ENCODE measurements at regions not wholly inside any gene's neighbourhood (a gene's known extent, or its start where the extent isn't known, plus 50 kb on each side); places are given as distances from the start of the nearest gene placed in this dataset.

DNA sequence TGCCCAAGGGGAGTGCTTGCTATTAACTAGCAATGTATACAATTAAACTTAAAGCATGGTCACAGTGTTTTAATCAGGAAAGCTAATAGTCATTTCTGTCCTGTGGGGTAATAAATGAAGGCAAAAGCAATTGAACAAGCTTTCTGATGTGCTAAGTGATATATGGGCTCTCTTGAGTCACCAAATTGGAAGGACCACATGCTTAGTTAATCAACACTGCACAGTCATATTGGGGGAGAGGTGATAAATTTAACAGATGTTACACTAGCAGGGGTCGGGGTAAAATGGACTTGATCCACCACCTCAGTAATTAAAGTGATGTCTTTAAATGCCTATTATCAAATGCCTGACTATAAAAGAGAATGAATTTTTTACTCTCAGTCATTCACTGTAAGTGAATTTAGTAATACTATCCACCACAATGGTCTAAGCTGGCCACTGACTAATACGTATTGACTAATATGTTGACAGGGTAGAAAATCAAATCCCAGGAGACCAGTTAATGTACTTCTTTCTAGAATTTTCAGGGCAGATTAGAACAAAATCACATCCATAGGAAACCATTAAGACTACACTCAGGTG is 736.3 kb downstream of the RPS29 start:
- H3K4me3 ChIP-seq (ENCODE audit: low read depth, low read length): no peak overlapping the region
- DNase-seq (ENCODE audit: low read depth, low spot score): no peak
- in situ Hi-C loops (cut with HindIII; ENCODE audit: low sequenced_read_pairs): no loop called here
- TF ChIP-seq, protein P1, sequence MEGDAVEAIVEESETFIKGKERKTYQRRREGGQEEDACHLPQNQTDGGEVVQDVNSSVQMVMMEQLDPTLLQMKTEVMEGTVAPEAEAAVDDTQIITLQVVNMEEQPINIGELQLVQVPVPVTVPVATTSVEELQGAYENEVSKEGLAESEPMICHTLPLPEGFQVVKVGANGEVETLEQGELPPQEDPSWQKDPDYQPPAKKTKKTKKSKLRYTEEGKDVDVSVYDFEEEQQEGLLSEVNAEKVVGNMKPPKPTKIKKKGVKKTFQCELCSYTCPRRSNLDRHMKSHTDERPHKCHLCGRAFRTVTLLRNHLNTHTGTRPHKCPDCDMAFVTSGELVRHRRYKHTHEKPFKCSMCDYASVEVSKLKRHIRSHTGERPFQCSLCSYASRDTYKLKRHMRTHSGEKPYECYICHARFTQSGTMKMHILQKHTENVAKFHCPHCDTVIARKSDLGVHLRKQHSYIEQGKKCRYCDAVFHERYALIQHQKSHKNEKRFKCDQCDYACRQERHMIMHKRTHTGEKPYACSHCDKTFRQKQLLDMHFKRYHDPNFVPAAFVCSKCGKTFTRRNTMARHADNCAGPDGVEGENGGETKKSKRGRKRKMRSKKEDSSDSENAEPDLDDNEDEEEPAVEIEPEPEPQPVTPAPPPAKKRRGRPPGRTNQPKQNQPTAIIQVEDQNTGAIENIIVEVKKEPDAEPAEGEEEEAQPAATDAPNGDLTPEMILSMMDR (IDR thresholded peaks at IDR 0.05; ENCODE audit: low read depth, low read length): no peak

DNA sequence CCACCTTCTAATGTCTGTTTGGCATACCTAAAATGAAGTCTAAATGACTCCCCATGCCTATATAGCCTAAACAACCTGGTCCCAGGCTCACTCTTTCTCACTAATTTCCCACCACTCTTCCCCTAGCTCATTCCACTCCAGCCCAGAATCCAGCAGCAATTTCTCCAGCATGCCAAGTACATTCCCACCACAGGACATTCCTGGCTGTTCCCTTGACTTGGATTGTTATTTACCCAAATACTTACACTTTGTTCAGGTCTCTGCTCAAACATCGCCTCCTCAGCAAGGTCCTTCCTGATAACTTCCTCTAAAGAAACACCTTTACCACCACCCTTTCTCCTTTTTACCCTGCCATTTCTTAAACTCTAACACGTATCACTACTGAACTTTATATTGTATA is 743.4 kb downstream of the RPS29 start:
- in situ Hi-C loops (cut with HindIII; ENCODE audit: low sequenced_read_pairs): no loop called here
- DNase-seq (ENCODE audit: low read depth, low spot score): no peak
- H3K4me3 ChIP-seq (ENCODE audit: low read depth, low read length): no peak overlapping the region
- TF ChIP-seq, protein P1 (IDR thresholded peaks at IDR 0.05; ENCODE audit: low read depth, low read length): no peak

DNA sequence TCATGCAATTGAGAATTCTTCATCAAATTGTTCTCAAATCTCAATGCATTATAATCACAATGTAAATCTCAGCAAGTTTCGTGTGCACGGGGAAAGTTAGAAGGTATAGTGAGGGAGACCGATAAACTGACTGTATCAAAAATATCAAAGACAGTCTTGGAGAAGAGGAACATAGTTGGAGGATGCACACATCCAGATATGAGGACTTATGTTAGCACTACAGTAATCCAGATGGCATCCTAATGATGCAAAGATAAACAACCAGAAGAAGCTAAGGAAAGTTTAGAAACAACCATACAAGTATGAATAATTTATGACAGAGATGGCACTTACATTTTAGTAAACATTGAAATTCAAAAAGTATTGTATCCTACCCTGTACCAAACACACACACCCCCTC is 760.1 kb downstream of the RPS29 start:
- H3K4me3 ChIP-seq (ENCODE audit: low read depth, low read length): no peak overlapping the region
- TF ChIP-seq, protein P1 (IDR thresholded peaks at IDR 0.05; ENCODE audit: low read depth, low read length): no peak
- in situ Hi-C loops (cut with HindIII; ENCODE audit: low sequenced_read_pairs): no loop called here
- DNase-seq (ENCODE audit: low read depth, low spot score): no peak

DNA sequence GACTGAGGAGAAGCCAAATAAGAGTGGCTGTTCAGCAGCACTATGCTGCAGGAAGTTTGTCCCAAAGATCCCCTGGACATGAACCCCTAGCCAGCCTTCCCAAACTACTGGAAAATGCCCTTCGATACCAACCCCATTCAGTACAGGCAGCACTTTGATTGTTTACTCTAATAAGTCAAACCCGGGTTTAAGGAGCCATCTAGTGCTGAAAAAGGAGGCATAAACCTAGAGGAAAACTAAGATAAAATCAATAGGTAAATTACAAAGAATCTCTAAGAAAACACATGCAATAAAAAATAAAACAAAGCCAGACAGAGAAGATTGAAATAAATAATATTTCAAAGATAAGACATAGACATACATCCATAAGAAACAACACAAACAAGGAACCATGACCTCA is 771.6 kb downstream of the RPS29 start:
- no peak overlapping the region for H3K4me3 ChIP-seq (ENCODE audit: low read depth, low read length)
- TF ChIP-seq, protein P1 (IDR thresholded peaks at IDR 0.05; ENCODE audit: low read depth, low read length): no peak
- in situ Hi-C loops (cut with HindIII; ENCODE audit: low sequenced_read_pairs): no loop called here
- DNase-seq (ENCODE audit: low read depth, low spot score): no peak

DNA sequence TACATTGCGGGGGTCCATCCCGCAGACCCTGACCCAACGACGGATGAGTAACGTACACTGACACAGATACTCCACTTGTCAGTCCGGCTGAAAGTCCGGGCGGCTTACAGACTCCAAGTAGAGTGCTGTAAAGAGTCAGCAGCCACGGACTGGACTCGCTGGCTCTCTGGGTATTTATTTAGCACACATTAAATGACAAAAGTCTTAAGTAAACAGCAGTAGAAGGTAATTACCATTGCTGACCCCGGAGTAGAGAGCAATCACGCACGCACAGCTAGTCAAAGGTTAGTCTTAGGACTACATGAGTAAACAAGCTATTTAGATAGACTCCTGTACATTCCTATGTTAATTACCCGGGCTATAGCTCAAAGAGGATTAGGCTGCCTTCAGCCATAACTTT is 780.9 kb downstream of the RPS29 start:
- in situ Hi-C loops (cut with HindIII; ENCODE audit: low sequenced_read_pairs): no loop called here
- TF ChIP-seq, protein P1 (IDR thresholded peaks at IDR 0.05; ENCODE audit: low read depth, low read length): no peak
- no peak for DNase-seq (ENCODE audit: low read depth, low spot score)
- no peak overlapping the region for H3K4me3 ChIP-seq (ENCODE audit: low read depth, low read length)

DNA sequence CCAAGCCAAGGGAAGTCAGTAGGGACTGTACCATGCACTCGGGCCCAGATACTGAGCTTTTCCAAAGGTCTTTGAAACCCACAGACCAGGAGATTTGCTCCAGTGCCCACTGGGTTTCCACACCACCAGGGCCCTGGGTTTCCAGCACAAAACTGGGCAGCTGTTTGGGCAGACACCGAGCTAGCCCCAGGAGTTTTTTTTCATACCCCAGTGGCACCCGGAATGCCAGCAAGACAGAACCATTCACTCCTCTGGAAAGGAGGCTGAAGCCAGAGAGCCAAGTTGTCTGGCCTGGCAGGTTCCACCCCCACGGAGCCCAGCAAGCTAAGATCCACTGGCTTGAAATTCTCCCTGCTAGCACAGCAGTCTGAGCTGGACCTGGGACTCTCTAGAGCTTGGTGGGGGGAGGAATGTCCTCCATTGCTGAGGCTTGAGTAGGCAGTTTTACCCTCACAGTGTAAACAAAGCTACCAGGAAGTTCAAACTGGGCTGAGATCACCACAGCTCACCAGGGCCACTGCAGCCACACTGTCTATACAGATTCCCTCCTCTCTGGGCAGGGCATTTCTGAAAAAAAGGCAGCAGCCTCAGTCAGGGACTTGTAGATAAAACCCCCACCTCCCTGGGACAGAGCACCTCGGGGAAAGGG is 793.7 kb downstream of the RPS29 start:
- in situ Hi-C loops (cut with HindIII; ENCODE audit: low sequenced_read_pairs): no loop called here
- TF ChIP-seq, protein P1 (IDR thresholded peaks at IDR 0.05; ENCODE audit: low read depth, low read length): no peak
- no peak for DNase-seq (ENCODE audit: low read depth, low spot score)
- no peak overlapping the region for H3K4me3 ChIP-seq (ENCODE audit: low read depth, low read length)
